GM19395 (cell line): ENCODE measurements at regions not wholly inside any gene's neighbourhood (a gene's known extent, or its start where the extent isn't known, plus 50 kb on each side); places are given as distances from the start of the nearest gene placed in this dataset.
"Not testable (repeated sequence)": the region's sequence is repeated elsewhere in the genome, so short reads cannot be mapped to it uniquely, and the experiment has no call there.

ENCODE experiments used
- ATAC-seq: cut with Tn5 transposase; IDR thresholded peaks from one replicate; pipeline ENCODE4 v1.9.1; 2021; ENCODE audit warnings: mild to moderate bottlenecking, moderate library complexity; ENCODE audit not compliant: unreplicated experiment

DNA sequence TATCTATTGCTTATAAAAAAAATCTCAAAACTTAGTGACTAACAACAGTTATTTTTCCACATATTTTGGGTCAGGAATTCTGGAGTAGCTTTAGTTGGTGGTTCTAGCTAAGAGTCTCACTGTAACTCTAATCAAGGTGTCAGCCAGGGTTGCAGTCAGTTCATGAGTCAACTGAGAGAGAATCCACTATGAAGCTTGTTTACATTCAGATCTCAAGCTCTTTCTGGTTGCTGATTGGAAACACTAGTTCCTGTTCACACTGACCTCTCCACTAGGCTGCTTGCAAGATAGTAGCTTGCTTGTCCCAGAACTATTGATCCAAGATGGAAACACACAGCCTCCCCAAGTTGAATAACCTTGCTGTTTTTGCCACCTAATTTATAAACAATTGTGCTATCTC is 1192.1 kb upstream of the B3GALT2 start:
- no peak for ATAC-seq

DNA sequence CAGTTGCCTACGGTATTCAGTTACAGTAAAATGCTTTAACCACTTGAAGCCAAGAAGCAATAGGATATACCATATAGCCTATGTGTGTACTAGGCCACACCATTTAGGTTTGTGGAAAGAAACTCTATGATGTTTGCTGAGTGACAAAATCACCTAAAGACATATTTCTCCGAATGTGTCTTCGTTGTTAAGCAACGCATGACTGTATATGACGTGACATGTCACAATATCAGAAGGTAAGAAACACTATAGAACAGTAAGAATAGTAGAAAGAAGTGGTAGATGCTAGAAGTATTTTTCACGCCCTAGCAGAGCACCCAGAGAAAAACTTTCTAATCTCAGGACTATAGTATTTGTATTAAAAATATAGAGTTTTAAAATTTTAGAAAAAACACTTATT is 1188.2 kb upstream of the B3GALT2 start:
- ATAC-seq, result no peak

DNA sequence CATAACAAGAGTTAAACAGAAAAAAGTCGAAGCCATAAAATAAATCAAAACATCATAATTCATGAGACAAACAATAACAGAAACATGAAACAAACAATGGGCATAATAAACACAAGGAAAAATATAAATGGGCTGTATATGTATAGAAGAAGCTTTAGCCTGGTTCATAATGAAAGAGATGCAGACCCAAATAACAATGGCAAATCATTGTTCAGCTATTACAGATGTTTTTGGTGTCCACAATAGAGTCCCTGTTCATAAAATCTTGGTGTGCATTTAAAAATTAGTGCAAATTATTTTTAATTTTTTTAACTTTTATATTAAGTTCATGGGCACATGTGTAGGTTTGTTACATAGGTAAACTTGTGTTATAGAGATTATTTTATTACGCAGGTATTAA is 1185.9 kb upstream of the B3GALT2 start:
- no peak for ATAC-seq

DNA sequence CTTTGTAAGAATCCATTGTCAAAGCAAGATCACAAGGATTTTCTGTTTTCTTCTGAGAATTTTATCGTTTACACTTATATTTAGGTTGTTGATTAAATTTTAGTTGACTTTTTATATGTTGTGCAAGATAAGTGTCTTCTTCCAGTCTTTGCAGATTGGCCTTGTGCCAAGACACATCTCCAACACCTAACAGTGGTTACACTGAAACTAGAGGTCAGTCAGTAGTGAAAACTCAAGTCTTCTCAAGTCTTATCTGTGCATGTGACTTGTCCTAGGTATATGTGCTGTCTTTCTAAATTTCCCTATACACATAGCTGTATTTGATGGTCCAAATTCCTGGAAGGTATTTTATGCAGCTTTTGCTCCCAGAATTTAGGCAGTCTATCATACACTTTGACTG is 1183.2 kb upstream of the B3GALT2 start:
- no peak for ATAC-seq

- ATAC-seq, result no peak
Observed at GRCh38 chr1:194369060-194369459, 1182.6 kb upstream of the B3GALT2 start.

DNA sequence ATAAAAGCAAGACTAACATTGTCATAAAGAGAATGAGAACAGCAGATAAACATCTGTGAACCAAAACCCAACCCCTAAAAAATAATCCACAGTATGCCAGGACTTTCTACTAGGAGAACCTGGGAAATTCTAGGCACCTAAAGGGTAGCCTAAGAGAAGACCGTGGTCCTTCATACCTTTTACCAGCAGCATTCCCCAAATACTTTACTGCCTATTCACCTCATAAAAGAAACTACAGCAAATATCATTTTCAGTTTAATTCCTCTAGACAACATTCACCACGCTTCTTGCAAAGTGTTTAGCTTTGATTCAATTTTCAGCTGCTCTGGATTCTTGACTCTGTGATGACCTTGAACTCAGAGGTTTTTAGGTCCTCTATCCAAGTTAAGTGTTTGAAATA is 1180.7 kb upstream of the B3GALT2 start:
- no peak for ATAC-seq

GRCh38 chr1:194366705-194367104 is 1180.3 kb upstream of the B3GALT2 start:
- ATAC-seq, result no peak

- ATAC-seq, result no peak
Observed at GRCh38 chr1:194362327-194362726, 1175.9 kb upstream of the B3GALT2 start.

DNA sequence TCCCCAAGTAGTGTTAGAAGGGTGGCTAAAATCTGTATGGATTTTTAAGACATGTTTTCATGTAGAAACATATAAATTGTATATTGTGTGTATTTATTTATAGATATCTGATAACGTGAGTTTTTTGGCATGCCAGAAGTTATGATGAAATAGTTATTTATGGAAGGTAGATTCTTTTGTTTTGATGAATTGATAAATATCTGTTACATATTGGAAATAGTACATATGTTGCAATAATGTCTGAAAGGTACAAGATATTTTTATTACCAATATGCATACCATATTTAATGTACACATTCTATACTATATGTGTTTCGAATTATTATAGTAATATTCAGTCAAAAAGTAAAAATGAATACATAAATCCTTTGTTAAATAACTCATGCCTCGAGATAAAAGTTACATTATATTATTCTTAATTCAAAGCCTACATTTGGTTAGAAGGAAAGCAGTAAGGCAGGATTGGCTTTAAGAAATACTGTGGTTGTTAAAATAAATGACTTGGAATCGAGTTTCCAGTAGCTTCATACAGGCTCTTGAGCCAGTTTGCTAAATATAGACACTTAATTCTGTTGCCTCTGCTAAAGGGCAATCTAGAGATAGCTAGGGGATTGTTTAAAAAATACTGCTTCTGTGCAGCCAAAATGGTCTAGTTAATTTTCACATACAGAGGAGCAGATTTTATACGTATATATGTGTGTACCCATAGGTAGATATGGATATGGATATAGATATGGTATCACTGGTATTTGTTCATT is 1175.1 kb upstream of the B3GALT2 start:
- no peak for ATAC-seq

DNA sequence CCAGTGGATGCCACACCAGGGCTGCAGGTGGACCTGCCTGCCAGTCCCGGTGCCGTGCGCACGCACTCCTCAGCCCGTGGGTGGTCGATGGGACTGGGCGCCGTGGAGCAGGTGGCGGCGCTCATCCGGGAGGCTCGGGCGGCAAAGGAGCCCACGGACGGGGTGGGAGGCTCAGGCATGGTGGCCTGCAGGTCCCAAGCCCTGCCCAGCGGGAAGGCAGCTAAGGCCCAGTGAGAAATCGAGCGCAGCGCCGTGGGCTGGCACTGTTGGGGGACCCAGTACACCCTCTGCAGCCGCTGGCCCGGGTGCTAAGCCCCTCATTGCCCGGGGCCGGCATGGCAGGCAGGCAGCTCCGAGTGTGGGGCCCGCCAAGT is 1171.8 kb upstream of the B3GALT2 start:
- no peak for ATAC-seq

DNA sequence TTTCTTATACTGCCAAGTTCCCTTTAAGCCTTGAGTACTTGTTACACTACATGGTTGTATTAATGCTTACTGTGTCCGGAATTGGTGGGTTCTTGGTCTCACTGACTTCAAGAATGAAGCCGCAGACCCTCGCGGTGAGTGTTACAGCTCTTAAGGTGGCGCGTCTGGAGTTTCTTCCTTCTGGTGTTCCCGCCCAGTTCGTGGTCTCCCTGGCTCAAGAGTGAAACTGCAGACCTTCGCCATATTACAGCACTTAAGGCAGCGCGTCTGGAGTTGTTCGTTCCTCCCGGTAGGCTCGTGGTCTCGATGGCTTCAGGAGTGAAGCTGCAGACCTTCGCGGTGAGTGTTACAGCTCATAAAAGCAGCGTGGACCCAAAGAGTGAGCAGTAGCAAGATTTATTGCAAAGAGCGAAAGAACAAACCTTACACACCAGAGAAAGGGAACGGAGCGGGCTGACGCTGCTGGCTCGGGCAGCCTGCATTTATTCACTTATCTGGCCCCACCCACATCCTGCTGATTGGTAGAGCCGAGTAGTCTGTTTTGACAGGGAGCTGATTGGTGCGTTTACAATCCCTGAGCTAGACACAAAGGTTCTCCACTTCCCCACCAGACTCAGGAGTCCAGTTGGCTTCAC is 1171.3 kb upstream of the B3GALT2 start:
- not testable (repeated sequence) for ATAC-seq

DNA sequence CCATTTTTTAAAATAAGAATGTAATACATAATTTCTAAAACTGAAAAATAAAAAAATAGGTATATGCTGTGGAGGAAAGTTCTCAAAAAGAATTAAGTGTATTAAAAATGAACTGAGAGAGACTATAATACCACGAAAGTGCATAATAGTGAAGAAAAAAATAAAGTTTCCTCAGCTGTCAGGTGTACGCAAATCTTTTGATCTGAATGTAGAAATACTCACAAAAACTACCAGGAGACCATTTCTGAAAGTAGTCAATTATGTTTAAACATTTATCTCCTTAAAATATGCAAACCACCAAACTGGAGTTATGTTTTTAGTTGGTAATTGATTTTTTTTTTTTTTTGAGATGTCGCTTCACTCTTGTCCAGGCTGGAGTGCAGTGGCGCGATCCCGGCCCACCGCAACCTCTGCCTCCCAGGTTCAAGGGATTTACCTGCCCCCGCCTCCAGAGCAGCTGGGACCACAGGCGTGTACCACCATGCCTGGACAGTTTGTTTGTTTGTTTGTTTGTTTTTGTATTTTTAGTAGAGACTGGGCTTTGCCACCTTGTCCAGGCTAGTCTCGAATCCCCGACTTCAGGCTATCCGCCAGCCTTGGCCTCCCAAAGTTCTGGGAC is 1169.2 kb upstream of the B3GALT2 start:
- ATAC-seq, result no peak

- ATAC-seq, result no peak
Observed at GRCh38 chr1:194353121-194353520, 1166.7 kb upstream of the B3GALT2 start.

GRCh38 chr1:194347200-194347599 is 1160.8 kb upstream of the B3GALT2 start:
- ATAC-seq, result no peak

GRCh38 chr1:194342484-194343262 is 1156.3 kb upstream of the B3GALT2 start:
- no peak for ATAC-seq

- ATAC-seq, result no peak
Observed at GRCh38 chr1:194341587-194341986, 1155.2 kb upstream of the B3GALT2 start.

DNA sequence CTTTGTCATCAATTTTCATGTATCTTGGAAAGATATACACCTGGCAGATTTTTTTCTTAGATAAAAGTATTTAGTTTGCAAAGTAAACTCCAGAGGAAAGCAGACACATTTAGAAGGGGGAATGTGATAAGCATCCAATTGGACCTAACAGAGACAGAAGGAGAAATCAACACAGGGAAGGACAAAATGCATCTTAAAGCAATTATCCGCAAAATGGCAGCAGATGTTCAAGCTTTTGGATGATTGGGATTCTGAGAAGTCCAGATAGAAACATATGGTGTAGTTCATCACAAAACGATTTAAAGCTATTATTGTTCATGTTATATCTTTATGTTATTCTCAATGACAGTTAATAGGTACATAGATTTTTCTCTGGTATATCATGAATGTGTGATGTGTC is 1153.1 kb upstream of the B3GALT2 start:
- ATAC-seq, result no peak

- no peak for ATAC-seq
Observed at GRCh38 chr1:194338241-194338948, 1152.0 kb upstream of the B3GALT2 start.

GRCh38 chr1:194333240-194333639 is 1146.8 kb upstream of the B3GALT2 start:
- ATAC-seq, result no peak

GRCh38 chr1:194331758-194332157 is 1145.3 kb upstream of the B3GALT2 start:
- ATAC-seq, result no peak

DNA sequence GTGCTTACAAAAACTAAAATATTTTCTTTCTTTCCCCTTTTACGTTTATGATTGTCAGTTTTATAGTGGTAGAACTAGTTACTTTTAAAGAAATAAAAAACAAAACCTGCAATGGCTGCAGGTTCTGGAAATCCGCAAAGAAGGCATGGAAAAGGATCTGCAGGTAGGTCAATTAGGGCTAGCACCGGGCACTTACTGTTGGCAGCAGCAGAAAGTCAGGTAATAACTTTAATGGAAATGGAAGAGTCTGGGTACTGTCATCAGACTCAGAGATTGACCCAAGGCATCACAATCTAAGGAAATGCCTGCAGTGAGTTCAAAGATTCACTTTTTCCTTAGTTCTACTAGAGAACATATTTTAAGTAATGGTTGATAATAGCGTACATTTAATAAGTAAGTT is 1136.3 kb upstream of the B3GALT2 start:
- ATAC-seq, result no peak
